CD14-positive monocyte (primary cell): ENCODE measurements at regions not wholly inside any gene's neighbourhood (a gene's known extent, or its start where the extent isn't known, plus 50 kb on each side); places are given as distances from the start of the nearest gene placed in this dataset.
"Not testable (repeated sequence)": the region's sequence is repeated elsewhere in the genome, so short reads cannot be mapped to it uniquely, and the experiment has no call there.

ENCODE experiments used
- DNase-seq, 3 donors: peaks; one replicate each; pipeline ENCODE4 v3.0.0-alpha.2; 2011 to 2022
- H2AFZ ChIP-seq: 2 replicates; pipeline ENCODE4 v1.6.0; 2012; ENCODE audit warnings: mild to moderate bottlenecking, low read depth, low read length, inconsistent platforms; ENCODE audit not compliant: insufficient read depth, poor library complexity, severe bottlenecking
- H3K27ac ChIP-seq, 2 donors: 1 replicate in 1 of 2; 2 replicates in 1 of 2; pipeline ENCODE4 v1.5.1; 2012 to 2013; ENCODE audit warnings: low read length in 2 of 2, control low read depth in 1 of 2, inconsistent platforms in 1 of 2, low read depth in 1 of 2, mild to moderate bottlenecking in 1 of 2
- H3K27me3 ChIP-seq, 2 donors: one replicate each; pipeline versions ENCODE4 v1.6.0 to v1.6.1; 2011 to 2013; ENCODE audit warnings: low read length in 2 of 2; ENCODE audit not compliant: control insufficient read depth in 2 of 2, insufficient read depth in 2 of 2
- H3K36me3 ChIP-seq, 2 donors: replicated peaks in 1 of 2; 1 replicate in 1 of 2; 2 replicates in 1 of 2; pipeline versions ENCODE4 v1.5.1 to v1.6.1; 2012 to 2013; ENCODE audit warnings: low read length in 2 of 2, control low read depth in 1 of 2, inconsistent platforms in 1 of 2, mild to moderate bottlenecking in 1 of 2; ENCODE audit not compliant: insufficient read depth in 2 of 2, control insufficient read depth in 1 of 2
- H3K4me1 ChIP-seq, 2 donors: 1 replicate in 1 of 2; 2 replicates in 1 of 2; pipeline versions ENCODE4 v1.5.1 to v1.6.1; 2012 to 2013; ENCODE audit warnings: low read length in 2 of 2, control low read depth in 1 of 2, inconsistent platforms in 1 of 2, mild to moderate bottlenecking in 1 of 2, moderate library complexity in 1 of 2; ENCODE audit not compliant: insufficient read depth in 2 of 2, control insufficient read depth in 1 of 2
- H3K4me2 ChIP-seq: replicated peaks from 2 replicates; pipeline ENCODE3; 2012; ENCODE audit warnings: low read length, moderate library complexity, mild to moderate bottlenecking; ENCODE audit not compliant: poor library complexity, severe bottlenecking; ENCODE audit errors: extremely low read depth
- H3K4me3 ChIP-seq, 3 experiments: fragments of 200-600 bp in 1 of 3; sonication (generic) in 1 of 3; replicated peaks in 1 of 3; 1 replicate in 2 of 3; 2 replicates in 1 of 3; pipeline ENCODE4 v1.5.1; 2011 to 2013; ENCODE audit warnings: low read length in 3 of 3, mild to moderate bottlenecking in 3 of 3, control low read depth in 2 of 3, low read depth in 2 of 3, inconsistent platforms in 1 of 3, moderate library complexity in 1 of 3
- H3K79me2 ChIP-seq: 2 replicates; pipeline ENCODE4 v1.6.0; 2012; ENCODE audit warnings: mild to moderate bottlenecking, control low read depth, inconsistent platforms, low read length, moderate library complexity; ENCODE audit not compliant: insufficient read depth
- H3K9ac ChIP-seq: 2 replicates; pipeline ENCODE4 v1.6.0; 2017; ENCODE audit warnings: low read length, mild to moderate bottlenecking; ENCODE audit not compliant: insufficient read depth, poor library complexity, severe bottlenecking
- H3K9me3 ChIP-seq, 2 donors: replicated peaks in 1 of 2; 1 replicate in 1 of 2; 2 replicates in 1 of 2; pipeline versions ENCODE4 v1.5.1 to v1.6.1; 2012 to 2013; ENCODE audit warnings: low read length in 2 of 2, control low read depth in 1 of 2; ENCODE audit not compliant: control insufficient read depth in 1 of 2, insufficient read depth in 1 of 2
- H4K20me1 ChIP-seq: 2 replicates; pipeline ENCODE4 v1.6.0; 2012; ENCODE audit warnings: mild to moderate bottlenecking, low read length, control low read depth, moderate library complexity; ENCODE audit not compliant: insufficient read depth
- H3K27ac Mint-ChIP-seq, 7 donors: one replicate each; pipeline ENCODE4 v1.8.0; 2020; ENCODE audit warnings: mild to moderate bottlenecking in 7 of 7, mixed read lengths in 7 of 7, moderate library complexity in 6 of 7, inconsistent platforms in 2 of 7
- H3K27me3 Mint-ChIP-seq, 3 donors: one replicate each; pipeline ENCODE4 v1.8.0; 2021 to 2022; ENCODE audit warnings: low read depth in 3 of 3, mild to moderate bottlenecking in 3 of 3, mixed read lengths in 3 of 3, moderate library complexity in 3 of 3, inconsistent platforms in 1 of 3
- H3K36me3 Mint-ChIP-seq, 2 donors: one replicate each; pipeline ENCODE4 v1.8.0; 2020; ENCODE audit warnings: mixed read lengths in 2 of 2, inconsistent platforms in 1 of 2, mild to moderate bottlenecking in 1 of 2
- H3K4me1 Mint-ChIP-seq: one replicate; pipeline ENCODE4 v1.8.0; 2020; ENCODE audit warnings: mild to moderate bottlenecking, mixed read lengths
- H3K4me3 Mint-ChIP-seq, 2 donors: one replicate each; pipeline ENCODE4 v1.8.0; 2020; ENCODE audit warnings: mild to moderate bottlenecking in 2 of 2, mixed read lengths in 2 of 2, moderate library complexity in 1 of 2
- H3K9me3 Mint-ChIP-seq, 7 donors: one replicate each; pipeline ENCODE4 v1.8.0; 2020 to 2022; ENCODE audit warnings: mixed read lengths in 7 of 7, mild to moderate bottlenecking in 6 of 7, moderate library complexity in 6 of 7, inconsistent platforms in 2 of 7
- CTCF ChIP-seq: fragments of 200-600 bp; IDR thresholded peaks from one replicate; pipeline ENCODE4 v1.8.0; 2022; ENCODE audit warnings: antibody characterized with exemption, mild to moderate bottlenecking
- WGBS: methylation state at CpG from one replicate; pipeline ENCODE4 v1.1.5; 2013; ENCODE audit warnings: missing lambda C conversion rate; ENCODE audit not compliant: insufficient coverage; 5-methylcytosine and 5-hydroxymethylcytosine counted together
- intact Hi-C, 2 donors: fragments of 100-400 bp; cut with micrococcal nuclease; formaldehyde crosslinking; loops; one replicate each; pipeline versions ENCODE4 v1.15.0 to v1.15.1; 2023

- Histone ChIP-seq H2AFZ (no peak overlapping the region), H3K27me3 (no peaks in the 10 kb centered on the region), H3K36me3 (no peaks in the 10 kb centered on the region), H3K4me1 (no peaks in the 10 kb centered on the region), H3K9ac (no peak overlapping the region), H3K79me2 (no peaks in the 10 kb centered on the region), H3K9me3 (peaks cover 6 to 12% of the 10 kb centered on the region in 2 donors), H3K4me2 (no peak overlapping the region), H4K20me1 (no peaks in the 10 kb centered on the region), H3K27ac (no peak overlapping the region), H3K4me3 (no peak overlapping the region)
- Mint-ChIP-seq H3K27ac (no peak overlapping the region), H3K36me3 (no peaks in the 10 kb centered on the region), H3K4me1 (no peaks in the 10 kb centered on the region), H3K9me3 (peaks cover 7 to 20% (median 12%) of the 10 kb centered on the region in 7 donors), H3K27me3 (peaks cover 0 to 2% (median 0%) of the 10 kb centered on the region in 3 donors), H3K4me3 (no peak overlapping the region)
- intact Hi-C loops: no loop called here
- no peak for TF ChIP-seq CTCF
- no peak for DNase-seq
- WGBS: 100% methylated on average over 3 of the region's 5 CpGs
Observed at GRCh38 chr1:90220941-90221693, 226.2 kb downstream of the ZNF326 start.

- H2AFZ ChIP-seq: no peak overlapping the region
- no peak overlapping the region for H3K4me3 ChIP-seq
- no peak overlapping the region for H3K27ac ChIP-seq
- Mint-ChIP-seq H3K4me1 (no peaks in the 10 kb centered on the region), H3K4me3 (no peak overlapping the region), H3K36me3 (no peaks in the 10 kb centered on the region), H3K9me3 (peaks cover 6 to 16% (median 10%) of the 10 kb centered on the region in 7 donors), H3K27ac (no peak overlapping the region), H3K27me3 (peaks cover 0 to 2% (median 0%) of the 10 kb centered on the region in 3 donors)
- no peak overlapping the region for H3K9ac ChIP-seq
- TF ChIP-seq CTCF: no peak
- no peaks in the 10 kb centered on the region for H3K27me3 ChIP-seq
- H3K36me3 ChIP-seq: no peaks in the 10 kb centered on the region
- intact Hi-C loops: no loop called here
- no peaks in the 10 kb centered on the region for H4K20me1 ChIP-seq
- DNase-seq: no peak
- peaks cover 2 to 8% of the 10 kb centered on the region in 2 donors for H3K9me3 ChIP-seq
- no peak overlapping the region for H3K4me2 ChIP-seq
- H3K79me2 ChIP-seq: no peaks in the 10 kb centered on the region
- H3K4me1 ChIP-seq: no peaks in the 10 kb centered on the region
- 100% methylated on average over 2 of the region's 3 CpGs for WGBS
Observed at GRCh38 chr1:90220496-90220895, 225.6 kb downstream of the ZNF326 start.

- H3K27me3 ChIP-seq, H3K4me3 ChIP-seq, intact Hi-C loops, H3K36me3 ChIP-seq, H3K4me2 ChIP-seq, H3K9me3 Mint-ChIP-seq, H3K9ac ChIP-seq, H3K27ac Mint-ChIP-seq, H3K9me3 ChIP-seq, H3K4me1 Mint-ChIP-seq, H3K27me3 Mint-ChIP-seq, DNase-seq, H3K27ac ChIP-seq, H3K4me3 Mint-ChIP-seq, H3K79me2 ChIP-seq, H3K36me3 Mint-ChIP-seq, H3K4me1 ChIP-seq, H4K20me1 ChIP-seq, H2AFZ ChIP-seq: not testable (repeated sequence)
- 85% methylated on average over 17 of the region's 27 CpGs for WGBS
Observed at GRCh38 chr1:90219166-90219871, 224.4 kb downstream of the ZNF326 start.
